HL-60 (cell line): ENCODE measurements at regions not wholly inside any gene's neighbourhood (a gene's known extent, or its start where the extent isn't known, plus 50 kb on each side); places are given as distances from the start of the nearest gene placed in this dataset.

Source experiments
- DNase-seq, 2 experiments: peaks; one replicate each; pipeline ENCODE4 v3.0.0-alpha.2; 2010 to 2020; ENCODE audit warnings: low read depth in 1 of 2, low spot score in 1 of 2
- H3K27ac ChIP-seq: fragments of 250-450 bp; sonication (Bioruptor Pico); replicated peaks from 2 replicates; pipeline ENCODE4 v1.5.1; 2020; ENCODE audit warnings: mild to moderate bottlenecking, moderate library complexity
- H3K27me3 ChIP-seq: fragments of 250-450 bp; sonication (Bioruptor Pico); 2 replicates; pipeline ENCODE4 v1.5.1; 2021; ENCODE audit warnings: mild to moderate bottlenecking, moderate library complexity; ENCODE audit not compliant: insufficient read depth, poor library complexity, severe bottlenecking
- H3K4me3 ChIP-seq: replicated peaks from 2 replicates; pipeline ENCODE4 v1.5.1; 2011; ENCODE audit warnings: mild to moderate bottlenecking, control low read depth, low read length; ENCODE audit not compliant: insufficient read depth
- GABPA ChIP-seq: IDR thresholded peaks from 2 replicates; pipeline ENCODE4 v1.6.1; 2012; ENCODE audit warnings: low read depth
- POLR2AphosphoS5 ChIP-seq: IDR thresholded peaks from 2 replicates; pipeline ENCODE4 v1.6.1; 2012; ENCODE audit warnings: low read depth
- SPI1 ChIP-seq: IDR thresholded peaks from 2 replicates; pipeline ENCODE4 v1.6.1; 2012; ENCODE audit warnings: low read depth, mild to moderate bottlenecking, borderline replicate concordance
- TF ChIP-seq, protein P1 (sequence below): IDR thresholded peaks from one replicate; pipeline ENCODE4 v1.5.1; 2011; ENCODE audit warnings: low read length, control low read depth, inconsistent platforms; ENCODE audit not compliant: insufficient read depth
- TF ChIP-seq, protein P2 (sequence below): IDR thresholded peaks from 2 replicates; pipeline ENCODE4 v1.6.1; 2012; ENCODE audit warnings: low read depth; ENCODE audit not compliant: insufficient replicate concordance

DNA sequence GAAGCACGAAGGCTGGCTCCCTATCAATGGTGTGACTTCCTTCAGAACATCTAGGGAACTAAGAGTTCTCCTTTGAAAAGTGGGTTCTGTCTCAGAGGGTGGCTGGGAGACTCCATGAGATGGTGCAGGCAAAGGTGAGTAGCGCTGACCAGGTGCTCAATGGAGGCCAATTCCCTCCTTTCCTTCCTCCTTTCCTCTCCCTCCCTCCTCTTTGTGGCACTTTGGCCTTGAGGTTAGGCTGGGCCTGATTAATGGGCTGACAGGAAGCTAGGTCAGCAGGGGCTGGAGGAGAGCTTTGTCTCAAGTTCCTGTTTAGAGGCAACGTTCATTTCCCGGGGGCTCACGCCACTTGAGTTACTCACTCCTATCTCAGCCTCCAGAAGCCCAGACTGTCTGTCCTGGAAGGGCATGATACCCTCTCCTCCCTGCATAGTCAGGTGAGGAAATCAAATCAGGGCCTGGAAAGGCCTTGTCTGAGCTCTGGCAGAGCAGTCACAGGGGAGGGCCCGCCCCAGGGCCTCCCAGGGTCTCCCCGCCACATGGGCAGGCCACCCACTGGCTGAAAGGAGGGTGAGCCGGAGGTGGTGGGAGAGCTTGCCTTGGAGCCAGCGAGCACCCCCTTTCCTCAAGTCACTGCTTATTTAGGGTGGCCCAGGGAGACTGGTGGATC, 58.4 kb upstream of the SSBP3 start:
- Histone ChIP-seq H3K27me3 (no peaks in the 10 kb centered on the region), H3K4me3 (no peak overlapping the region), H3K27ac (peak overlapping the region; percentile 74)
- TF ChIP-seq, protein P1, sequence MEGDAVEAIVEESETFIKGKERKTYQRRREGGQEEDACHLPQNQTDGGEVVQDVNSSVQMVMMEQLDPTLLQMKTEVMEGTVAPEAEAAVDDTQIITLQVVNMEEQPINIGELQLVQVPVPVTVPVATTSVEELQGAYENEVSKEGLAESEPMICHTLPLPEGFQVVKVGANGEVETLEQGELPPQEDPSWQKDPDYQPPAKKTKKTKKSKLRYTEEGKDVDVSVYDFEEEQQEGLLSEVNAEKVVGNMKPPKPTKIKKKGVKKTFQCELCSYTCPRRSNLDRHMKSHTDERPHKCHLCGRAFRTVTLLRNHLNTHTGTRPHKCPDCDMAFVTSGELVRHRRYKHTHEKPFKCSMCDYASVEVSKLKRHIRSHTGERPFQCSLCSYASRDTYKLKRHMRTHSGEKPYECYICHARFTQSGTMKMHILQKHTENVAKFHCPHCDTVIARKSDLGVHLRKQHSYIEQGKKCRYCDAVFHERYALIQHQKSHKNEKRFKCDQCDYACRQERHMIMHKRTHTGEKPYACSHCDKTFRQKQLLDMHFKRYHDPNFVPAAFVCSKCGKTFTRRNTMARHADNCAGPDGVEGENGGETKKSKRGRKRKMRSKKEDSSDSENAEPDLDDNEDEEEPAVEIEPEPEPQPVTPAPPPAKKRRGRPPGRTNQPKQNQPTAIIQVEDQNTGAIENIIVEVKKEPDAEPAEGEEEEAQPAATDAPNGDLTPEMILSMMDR: no peak
- TF ChIP-seq SPI1 (no peak), POLR2AphosphoS5 (peak; percentile 53; the same call in 1 of the 2 replicates), GABPA (no peak)
- TF ChIP-seq, protein P2, sequence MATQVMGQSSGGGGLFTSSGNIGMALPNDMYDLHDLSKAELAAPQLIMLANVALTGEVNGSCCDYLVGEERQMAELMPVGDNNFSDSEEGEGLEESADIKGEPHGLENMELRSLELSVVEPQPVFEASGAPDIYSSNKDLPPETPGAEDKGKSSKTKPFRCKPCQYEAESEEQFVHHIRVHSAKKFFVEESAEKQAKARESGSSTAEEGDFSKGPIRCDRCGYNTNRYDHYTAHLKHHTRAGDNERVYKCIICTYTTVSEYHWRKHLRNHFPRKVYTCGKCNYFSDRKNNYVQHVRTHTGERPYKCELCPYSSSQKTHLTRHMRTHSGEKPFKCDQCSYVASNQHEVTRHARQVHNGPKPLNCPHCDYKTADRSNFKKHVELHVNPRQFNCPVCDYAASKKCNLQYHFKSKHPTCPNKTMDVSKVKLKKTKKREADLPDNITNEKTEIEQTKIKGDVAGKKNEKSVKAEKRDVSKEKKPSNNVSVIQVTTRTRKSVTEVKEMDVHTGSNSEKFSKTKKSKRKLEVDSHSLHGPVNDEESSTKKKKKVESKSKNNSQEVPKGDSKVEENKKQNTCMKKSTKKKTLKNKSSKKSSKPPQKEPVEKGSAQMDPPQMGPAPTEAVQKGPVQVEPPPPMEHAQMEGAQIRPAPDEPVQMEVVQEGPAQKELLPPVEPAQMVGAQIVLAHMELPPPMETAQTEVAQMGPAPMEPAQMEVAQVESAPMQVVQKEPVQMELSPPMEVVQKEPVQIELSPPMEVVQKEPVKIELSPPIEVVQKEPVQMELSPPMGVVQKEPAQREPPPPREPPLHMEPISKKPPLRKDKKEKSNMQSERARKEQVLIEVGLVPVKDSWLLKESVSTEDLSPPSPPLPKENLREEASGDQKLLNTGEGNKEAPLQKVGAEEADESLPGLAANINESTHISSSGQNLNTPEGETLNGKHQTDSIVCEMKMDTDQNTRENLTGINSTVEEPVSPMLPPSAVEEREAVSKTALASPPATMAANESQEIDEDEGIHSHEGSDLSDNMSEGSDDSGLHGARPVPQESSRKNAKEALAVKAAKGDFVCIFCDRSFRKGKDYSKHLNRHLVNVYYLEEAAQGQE: no peak
- peak; percentile 68 to 82 for DNase-seq

DNA sequence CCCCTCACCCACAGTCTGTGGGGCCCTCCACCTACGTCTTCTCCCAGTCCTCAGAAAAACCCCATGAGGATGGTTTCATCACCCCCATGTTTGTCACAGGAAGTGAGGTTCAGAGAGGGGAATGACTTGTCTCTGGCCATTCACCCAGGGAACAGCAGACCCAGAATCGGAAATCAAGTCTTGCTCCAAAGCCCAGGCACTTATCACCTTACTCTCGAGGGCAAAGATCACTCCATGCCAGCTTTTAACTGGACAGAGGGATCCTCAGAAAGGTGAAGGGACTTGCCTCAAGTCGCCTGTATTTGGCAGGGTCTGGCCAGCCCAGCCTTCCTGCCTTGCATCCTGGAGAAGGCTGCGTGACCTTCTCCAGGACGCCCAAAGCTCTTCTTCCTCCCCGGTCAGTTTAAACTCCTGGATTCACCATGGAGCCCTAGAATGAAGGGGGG, 57.9 kb upstream of the SSBP3 start:
- DNase-seq: peak in 1 of 2 experiments; percentile 34
- Histone ChIP-seq H3K27me3 (no peaks in the 10 kb centered on the region), H3K4me3 (no peak overlapping the region), H3K27ac (peak overlapping the region; percentile 74)
- TF ChIP-seq SPI1: no peak
- TF ChIP-seq, protein P1: no peak
- no peak for TF ChIP-seq POLR2AphosphoS5
- no peak for TF ChIP-seq GABPA
- TF ChIP-seq, protein P2: no peak

DNA sequence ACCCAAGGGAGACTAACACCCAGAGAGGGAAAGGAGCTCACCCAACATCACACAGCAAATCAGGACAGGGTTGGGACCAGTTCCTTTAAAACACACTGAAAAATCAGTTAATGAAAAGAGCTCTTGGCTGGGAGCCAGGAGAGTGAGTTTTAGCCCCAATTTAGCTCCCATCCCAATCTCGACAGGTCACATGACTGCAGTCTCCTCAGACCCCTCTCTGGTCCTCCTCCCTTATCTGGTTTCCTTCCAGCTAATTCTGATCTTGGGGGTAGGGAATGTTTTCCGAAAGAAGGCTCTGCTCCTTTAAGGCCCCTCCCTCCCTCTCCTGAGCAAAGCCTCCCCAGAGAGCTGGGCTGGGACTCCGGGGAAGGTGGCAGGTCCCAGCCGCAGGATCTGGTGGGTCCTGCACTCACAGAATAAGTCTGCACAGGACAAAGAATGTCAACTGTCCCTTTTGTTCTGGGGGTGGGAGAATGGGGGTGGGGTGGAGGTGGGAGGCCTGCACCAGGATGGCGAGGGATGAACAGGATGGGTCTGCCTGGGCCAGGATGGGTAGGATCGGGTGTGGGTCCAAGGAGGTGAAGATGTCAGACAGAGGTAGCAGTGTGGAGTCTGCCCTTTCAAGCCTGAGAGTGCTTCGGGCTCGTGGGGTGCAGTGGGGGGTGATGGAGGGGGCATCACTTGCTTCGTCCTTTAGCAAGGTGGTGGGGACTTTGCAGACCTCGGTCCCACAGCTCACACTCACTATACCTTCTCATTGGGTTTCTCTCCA, 57.3 kb upstream of the SSBP3 start:
- no peak overlapping the region for H3K4me3 ChIP-seq
- no peak overlapping the region; the same call in 1 of the 2 replicates for H3K27ac ChIP-seq
- DNase-seq: no peak

More for the DNA sequence above, 57.3 kb upstream of the SSBP3 start:
- H3K27me3 ChIP-seq: no peaks in the 10 kb centered on the region
- TF ChIP-seq SPI1: no peak
- TF ChIP-seq GABPA: no peak
- TF ChIP-seq POLR2AphosphoS5: no peak
- TF ChIP-seq, protein P2: no peak
- TF ChIP-seq, protein P1: no peak
